Hepatocyte (in vitro differentiated cells): ENCODE measurements at regions not wholly inside any gene's neighbourhood (a gene's known extent, or its start where the extent isn't known, plus 50 kb on each side); places are given as distances from the start of the nearest gene placed in this dataset.

ENCODE experiments used
- DNase-seq: peaks from one replicate; pipeline ENCODE4 v3.0.0-alpha.2; 2016; ENCODE audit warnings: low spot score
- H2AFZ ChIP-seq: fragments of 200-600 bp; sonication (generic); 2 replicates; pipeline ENCODE4 v1.6.0; 2016; ENCODE audit warnings: antibody characterized with exemption, mild to moderate bottlenecking
- H3K27ac ChIP-seq: fragments of 200-600 bp; sonication (generic); 2 replicates; pipeline ENCODE4 v1.5.1; 2016; ENCODE audit warnings: mild to moderate bottlenecking
- H3K27me3 ChIP-seq: fragments of 200-600 bp; sonication (generic); 2 replicates; pipeline ENCODE4 v1.6.1; 2016
- H3K36me3 ChIP-seq: fragments of 200-600 bp; sonication (generic); replicated peaks from 2 replicates; pipeline ENCODE4 v1.5.1; 2016; ENCODE audit warnings: low read depth; ENCODE audit not compliant: insufficient read depth
- H3K4me1 ChIP-seq: fragments of 200-600 bp; sonication (generic); 2 replicates; pipeline ENCODE4 v1.5.1; 2016; ENCODE audit warnings: mild to moderate bottlenecking, moderate library complexity; ENCODE audit not compliant: insufficient read depth
- H3K4me2 ChIP-seq: fragments of 200-600 bp; sonication (generic); 2 replicates; pipeline ENCODE4 v1.6.0; 2016
- H3K4me3 ChIP-seq: fragments of 200-600 bp; sonication (generic); 2 replicates; pipeline ENCODE4 v1.5.1; 2016; ENCODE audit warnings: mild to moderate bottlenecking
- H3K79me2 ChIP-seq: fragments of 200-600 bp; sonication (generic); 2 replicates; pipeline ENCODE4 v1.6.0; 2017; ENCODE audit warnings: mild to moderate bottlenecking
- H3K9me2 ChIP-seq: fragments of 200-600 bp; sonication (generic); replicated peaks from 2 replicates; pipeline ENCODE4 v1.6.0; 2017; ENCODE audit warnings: mild to moderate bottlenecking; ENCODE audit not compliant: insufficient read depth
- H3K9me3 ChIP-seq: fragments of 200-600 bp; sonication (generic); 2 replicates; pipeline ENCODE4 v1.5.1; 2016; ENCODE audit warnings: low read depth, mild to moderate bottlenecking
- H4K20me1 ChIP-seq: fragments of 200-600 bp; sonication (generic); 2 replicates; pipeline ENCODE4 v1.6.0; 2016; ENCODE audit warnings: mild to moderate bottlenecking; ENCODE audit not compliant: insufficient read depth, poor library complexity, severe bottlenecking
- EZH2 ChIP-seq: fragments of 200-600 bp; sonication (generic); IDR thresholded peaks from 2 replicates; pipeline ENCODE4 v1.6.1; 2016; ENCODE audit warnings: antibody characterized with exemption, mild to moderate bottlenecking, borderline replicate concordance
- EZH2phosphoT487 ChIP-seq: fragments of 200-600 bp; sonication (generic); IDR thresholded peaks from one replicate; pipeline ENCODE4 v1.6.1; 2018; ENCODE audit warnings: antibody characterized with exemption, mild to moderate bottlenecking, low read depth, moderate library complexity; ENCODE audit not compliant: unreplicated experiment, severe bottlenecking
- WGBS: methylation state at CpG from one replicate; pipeline ENCODE4 v1.1.6; 2016; ENCODE audit warnings: low lambda C conversion rate; ENCODE audit errors: missing lambda C conversion rate; 5-methylcytosine and 5-hydroxymethylcytosine counted together
- TF ChIP-seq, protein P1 (sequence below): fragments of 200-600 bp; sonication (generic); IDR thresholded peaks from 2 replicates; pipeline ENCODE4 v1.5.1; 2016; ENCODE audit warnings: antibody characterized with exemption, mild to moderate bottlenecking; ENCODE audit not compliant: poor library complexity

DNA sequence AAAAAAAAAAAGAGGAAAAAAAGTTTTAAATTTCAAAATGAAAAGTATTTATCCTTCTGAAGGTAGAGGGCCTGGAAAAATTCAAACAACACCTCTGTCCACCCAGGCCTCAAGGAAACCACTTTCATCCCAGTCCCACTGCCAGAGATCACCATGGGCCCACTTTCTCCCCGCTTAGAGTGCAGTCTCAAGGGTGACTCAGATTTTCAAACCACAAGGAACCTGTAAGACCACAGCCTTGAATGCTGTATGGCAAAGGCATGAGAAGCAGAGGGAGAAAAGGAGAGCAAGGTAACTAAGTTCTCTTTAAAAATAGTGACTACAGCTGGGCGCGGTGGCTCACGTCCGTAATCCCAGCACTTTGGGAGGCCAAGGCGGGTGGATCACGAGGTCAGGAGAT lies 87.9 kb upstream of the PACRGL start:
- H3K27me3 ChIP-seq = no peaks in the 10 kb centered on the region
- DNase-seq = no peak
- H3K79me2 ChIP-seq = no peaks in the 10 kb centered on the region
- H3K9me3 ChIP-seq = no peaks in the 10 kb centered on the region
- H3K4me1 ChIP-seq = no peaks in the 10 kb centered on the region
- H4K20me1 ChIP-seq = no peaks in the 10 kb centered on the region
- H3K4me3 ChIP-seq = no peak overlapping the region
- no peak overlapping the region for H3K27ac ChIP-seq
- TF ChIP-seq EZH2phosphoT487 (no peak), EZH2 (no peak)
- TF ChIP-seq, protein P1, sequence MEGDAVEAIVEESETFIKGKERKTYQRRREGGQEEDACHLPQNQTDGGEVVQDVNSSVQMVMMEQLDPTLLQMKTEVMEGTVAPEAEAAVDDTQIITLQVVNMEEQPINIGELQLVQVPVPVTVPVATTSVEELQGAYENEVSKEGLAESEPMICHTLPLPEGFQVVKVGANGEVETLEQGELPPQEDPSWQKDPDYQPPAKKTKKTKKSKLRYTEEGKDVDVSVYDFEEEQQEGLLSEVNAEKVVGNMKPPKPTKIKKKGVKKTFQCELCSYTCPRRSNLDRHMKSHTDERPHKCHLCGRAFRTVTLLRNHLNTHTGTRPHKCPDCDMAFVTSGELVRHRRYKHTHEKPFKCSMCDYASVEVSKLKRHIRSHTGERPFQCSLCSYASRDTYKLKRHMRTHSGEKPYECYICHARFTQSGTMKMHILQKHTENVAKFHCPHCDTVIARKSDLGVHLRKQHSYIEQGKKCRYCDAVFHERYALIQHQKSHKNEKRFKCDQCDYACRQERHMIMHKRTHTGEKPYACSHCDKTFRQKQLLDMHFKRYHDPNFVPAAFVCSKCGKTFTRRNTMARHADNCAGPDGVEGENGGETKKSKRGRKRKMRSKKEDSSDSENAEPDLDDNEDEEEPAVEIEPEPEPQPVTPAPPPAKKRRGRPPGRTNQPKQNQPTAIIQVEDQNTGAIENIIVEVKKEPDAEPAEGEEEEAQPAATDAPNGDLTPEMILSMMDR = no peak
- 97% methylated on average over 7 of the region's 7 CpGs for WGBS
- no peak overlapping the region for H2AFZ ChIP-seq
- H3K9me2 ChIP-seq = no peaks in the 10 kb centered on the region
- H3K4me2 ChIP-seq = no peak overlapping the region
- H3K36me3 ChIP-seq = no peaks in the 10 kb centered on the region

GRCh38 chr4:20614816-20615215 lies 85.4 kb upstream of the PACRGL start:
- Histone ChIP-seq H3K27ac (no peak overlapping the region), H4K20me1 (no peaks in the 10 kb centered on the region), H3K9me3 (no peaks in the 10 kb centered on the region), H3K79me2 (no peaks in the 10 kb centered on the region), H3K4me3 (no peak overlapping the region), H3K27me3 (no peaks in the 10 kb centered on the region), H2AFZ (no peak overlapping the region), H3K4me1 (peaks cover 5% of the 10 kb centered on the region), H3K4me2 (no peak overlapping the region), H3K9me2 (no peaks in the 10 kb centered on the region), H3K36me3 (no peaks in the 10 kb centered on the region)
- DNase-seq = no peak
- 85% methylated on average over 2 of the region's 2 CpGs for WGBS
- TF ChIP-seq EZH2 = no peak
- TF ChIP-seq, protein P1 = no peak
- TF ChIP-seq EZH2phosphoT487 = no peak

GRCh38 chr4:20615486-20616260 lies 84.6 kb upstream of the PACRGL start:
- no peaks in the 10 kb centered on the region for H3K79me2 ChIP-seq

More at GRCh38 chr4:20615486-20616260, 84.6 kb upstream of the PACRGL start:
- no peaks in the 10 kb centered on the region for H3K9me2 ChIP-seq
- no peaks in the 10 kb centered on the region for H4K20me1 ChIP-seq
- 87% methylated on average over 7 of the region's 7 CpGs for WGBS
- no peaks in the 10 kb centered on the region for H3K36me3 ChIP-seq
- H3K27me3 ChIP-seq = no peaks in the 10 kb centered on the region
- H3K4me1 ChIP-seq = peaks cover 5% of the 10 kb centered on the region
- H3K4me2 ChIP-seq = no peak overlapping the region
- H3K4me3 ChIP-seq = no peak overlapping the region
- no peak overlapping the region for H2AFZ ChIP-seq
- DNase-seq = no peak
- TF ChIP-seq EZH2 (no peak), EZH2phosphoT487 (no peak)
- TF ChIP-seq, protein P1 = no peak
- H3K27ac ChIP-seq = no peak overlapping the region
- no peaks in the 10 kb centered on the region for H3K9me3 ChIP-seq
